GM19455 (cell line): ENCODE measurements at regions not wholly inside any gene's neighbourhood (a gene's known extent, or its start where the extent isn't known, plus 50 kb on each side); places are given as distances from the start of the nearest gene placed in this dataset.
"Not testable (repeated sequence)": the region's sequence is repeated elsewhere in the genome, so short reads cannot be mapped to it uniquely, and the experiment has no call there.

ENCODE experiments used
- ATAC-seq: cut with Tn5 transposase; IDR thresholded peaks from one replicate; pipeline ENCODE4 v1.9.1; 2021; ENCODE audit not compliant: unreplicated experiment

GRCh38 chr12:105524961-105525360 is 194.5 kb downstream of the C12orf75 start:
- ATAC-seq: no peak

- ATAC-seq: no peak
These were observed 203.6 kb downstream of the C12orf75 start for GRCh38 chr12:105534068-105534467.

DNA sequence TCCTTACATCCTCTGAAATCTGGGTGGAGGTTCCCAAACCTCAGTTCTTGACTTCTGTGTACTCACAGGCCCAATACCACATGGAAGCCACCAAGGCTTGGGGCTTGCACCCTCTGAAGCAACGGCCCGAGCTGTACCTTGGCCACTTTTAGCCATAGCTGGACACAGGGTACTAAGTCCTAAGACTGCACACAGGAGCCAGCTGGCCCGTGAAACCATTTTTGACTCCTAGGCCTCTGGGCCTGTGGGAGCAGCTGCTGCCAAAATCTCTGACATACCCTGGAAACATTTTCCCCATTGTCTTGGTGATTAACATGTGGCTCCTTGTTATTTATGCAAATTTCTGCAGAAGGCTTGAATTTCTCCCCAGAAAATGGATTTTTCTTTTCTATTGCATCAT is 204.5 kb downstream of the C12orf75 start:
- ATAC-seq: not testable (repeated sequence)

DNA sequence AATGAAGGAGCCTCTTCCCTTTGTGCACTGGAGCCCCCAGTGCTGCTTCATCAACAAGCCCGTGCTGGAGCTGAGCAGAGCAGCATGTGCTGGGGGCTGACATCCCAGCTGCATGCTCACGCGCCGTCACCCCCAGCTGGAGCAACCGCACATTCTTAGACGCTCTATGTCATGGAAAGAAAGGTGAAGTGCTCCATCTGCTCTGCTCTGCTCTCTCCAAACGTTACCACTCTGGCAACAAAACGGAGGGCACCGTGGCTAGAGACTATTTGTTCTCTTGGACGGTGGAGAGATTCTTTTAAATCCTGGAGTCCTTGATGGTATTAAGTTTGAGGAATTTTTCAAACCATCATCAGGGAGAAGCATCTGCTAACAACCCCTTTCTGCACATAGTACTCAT is 208.4 kb downstream of the C12orf75 start:
- no peak for ATAC-seq

DNA sequence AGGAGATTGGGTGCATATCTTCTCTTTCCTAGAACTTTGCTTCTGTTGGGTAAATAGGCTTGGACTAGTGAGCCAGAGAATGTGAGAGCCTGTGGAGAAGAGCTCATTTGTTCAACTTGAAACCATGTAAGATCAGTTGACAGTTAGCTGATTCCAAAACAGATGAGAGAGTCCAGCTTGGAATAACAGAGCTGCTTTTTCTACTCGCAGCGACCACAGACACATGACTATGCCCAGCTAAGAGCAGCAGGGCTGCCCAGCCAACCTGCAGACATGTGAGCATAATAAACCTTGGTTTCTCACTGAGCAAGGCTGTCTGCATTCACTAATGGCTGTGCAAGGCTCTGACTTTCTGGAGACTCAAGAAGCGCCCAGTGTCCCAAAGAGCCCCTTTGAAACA is 209.2 kb downstream of the C12orf75 start:
- ATAC-seq: no peak

DNA sequence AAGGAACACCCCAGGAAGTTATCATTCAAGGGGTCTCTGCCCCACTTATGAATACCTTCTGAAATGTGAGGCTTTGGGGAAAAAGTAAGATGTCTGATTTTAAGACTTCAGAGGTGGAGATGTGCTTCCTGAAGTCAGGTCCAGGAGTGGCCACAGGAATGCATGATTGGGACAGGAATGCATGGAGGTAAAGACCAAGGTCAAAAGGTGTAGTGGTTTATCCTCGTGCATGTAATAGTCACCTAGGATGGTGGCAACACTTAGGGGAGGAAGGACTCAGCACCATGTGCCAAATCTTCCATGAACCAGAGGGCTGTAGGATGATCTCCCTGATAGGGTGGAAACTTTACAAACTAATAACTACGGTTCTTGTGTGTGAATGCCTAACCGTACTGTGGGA is 217.3 kb downstream of the C12orf75 start:
- no peak for ATAC-seq

DNA sequence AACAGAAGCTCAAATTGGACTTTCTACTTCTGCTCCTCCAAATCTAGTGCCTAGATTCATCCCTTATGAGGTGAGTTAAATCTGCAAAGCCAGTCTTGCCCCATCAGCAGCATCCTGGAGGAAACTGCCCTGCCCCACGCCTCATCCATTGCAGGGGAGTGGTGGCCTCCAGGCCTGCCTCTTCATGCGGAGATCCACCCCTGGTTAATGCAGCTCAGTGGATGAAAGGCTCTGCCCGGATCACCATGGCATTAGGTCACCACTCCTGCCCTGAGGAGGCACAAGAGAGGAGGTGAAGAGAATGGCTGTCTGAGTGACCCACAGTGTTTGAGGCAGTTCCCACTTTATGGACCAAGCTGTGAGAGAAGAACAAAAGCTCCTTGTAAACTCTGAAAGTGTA is 218.1 kb downstream of the C12orf75 start:
- no peak for ATAC-seq

- no peak for ATAC-seq
These were observed 221.6 kb downstream of the C12orf75 start for GRCh38 chr12:105552056-105552455.

GRCh38 chr12:105554223-105554678 is 223.8 kb downstream of the C12orf75 start:
- no peak for ATAC-seq

DNA sequence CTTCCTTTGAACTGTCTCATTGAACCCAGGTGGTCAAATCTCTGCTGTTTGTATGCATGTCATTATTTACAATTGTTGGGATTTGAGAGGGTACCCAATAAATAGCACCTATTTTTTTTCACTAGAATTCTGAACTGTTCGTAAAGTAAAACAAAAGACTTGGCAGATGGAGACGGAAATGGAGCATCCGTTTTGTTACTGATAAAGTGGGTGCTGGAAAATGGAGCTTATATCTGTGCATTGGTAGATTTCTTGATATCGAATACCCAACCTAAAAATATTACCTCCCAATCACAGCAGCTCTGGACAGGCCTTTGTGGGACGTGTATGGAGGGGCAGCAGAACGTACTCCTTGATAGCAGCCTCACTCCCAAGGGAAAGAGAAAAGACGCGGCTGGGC is 224.4 kb downstream of the C12orf75 start:
- no peak for ATAC-seq

GRCh38 chr12:105555556-105556295 is 225.2 kb downstream of the C12orf75 start:
- ATAC-seq: no peak

GRCh38 chr12:105559310-105559709 is 228.8 kb downstream of the C12orf75 start:
- ATAC-seq: no peak

- no peak for ATAC-seq
These were observed 231.2 kb downstream of the C12orf75 start for GRCh38 chr12:105561546-105562198.

DNA sequence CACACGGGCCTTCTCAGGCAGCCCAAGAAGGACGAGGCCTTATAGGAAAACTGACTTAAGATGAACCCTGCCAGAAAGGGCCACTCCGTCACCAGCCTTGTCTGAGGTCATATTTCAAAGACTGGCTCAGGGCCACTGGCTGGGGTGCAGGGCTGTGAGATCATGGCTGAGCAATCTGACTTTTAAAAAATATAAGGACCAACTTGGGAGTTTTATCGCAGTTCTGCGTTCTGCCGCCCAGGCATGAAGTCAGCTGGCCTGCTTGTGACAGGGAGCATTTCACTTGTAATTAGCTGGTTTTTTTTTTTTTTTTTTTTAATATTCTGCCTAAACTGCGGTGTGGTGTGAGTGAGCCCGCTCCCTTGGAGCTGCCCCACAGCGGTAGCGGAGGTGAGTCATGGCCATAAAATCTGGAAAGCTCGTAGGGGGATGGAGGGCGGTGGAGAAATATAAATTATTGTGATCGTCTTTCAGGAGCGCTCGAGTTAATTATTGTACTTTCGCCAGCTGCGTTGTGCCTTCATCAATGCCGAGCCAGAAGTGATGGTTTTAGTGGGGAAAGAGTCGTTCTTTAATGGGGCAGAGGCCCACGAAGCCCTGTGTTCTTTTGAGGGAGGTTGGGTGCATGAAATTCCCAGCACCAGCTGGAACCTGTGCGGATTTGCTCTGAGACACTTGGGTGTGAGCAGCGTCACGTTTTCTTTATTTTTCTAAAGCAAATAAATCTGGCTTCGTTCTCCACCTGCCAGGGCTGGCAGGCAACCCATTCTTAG is 231.9 kb downstream of the C12orf75 start:
- ATAC-seq: no peak

DNA sequence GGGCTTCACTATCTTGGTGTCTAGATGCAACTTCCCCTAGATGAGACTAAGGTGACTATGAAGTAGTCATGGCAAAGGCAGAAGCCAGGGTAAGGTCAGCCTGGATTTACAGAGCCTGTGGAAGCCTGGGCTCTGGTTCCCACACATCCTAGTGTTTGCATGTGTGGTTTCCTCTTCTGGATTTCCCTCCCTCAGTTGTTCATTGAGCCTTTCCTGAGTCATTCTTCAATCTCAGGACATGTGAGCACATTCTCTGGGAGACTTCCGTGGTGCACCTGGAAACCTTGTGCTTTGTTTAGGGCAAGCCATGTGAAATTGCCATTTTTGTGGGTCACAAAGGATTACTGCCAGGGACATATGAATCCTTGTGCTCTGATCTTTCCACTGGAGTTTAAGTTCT is 236.6 kb downstream of the C12orf75 start:
- ATAC-seq: no peak

- no peak for ATAC-seq
These were observed 239.4 kb downstream of the C12orf75 start for GRCh38 chr12:105569886-105570285.

DNA sequence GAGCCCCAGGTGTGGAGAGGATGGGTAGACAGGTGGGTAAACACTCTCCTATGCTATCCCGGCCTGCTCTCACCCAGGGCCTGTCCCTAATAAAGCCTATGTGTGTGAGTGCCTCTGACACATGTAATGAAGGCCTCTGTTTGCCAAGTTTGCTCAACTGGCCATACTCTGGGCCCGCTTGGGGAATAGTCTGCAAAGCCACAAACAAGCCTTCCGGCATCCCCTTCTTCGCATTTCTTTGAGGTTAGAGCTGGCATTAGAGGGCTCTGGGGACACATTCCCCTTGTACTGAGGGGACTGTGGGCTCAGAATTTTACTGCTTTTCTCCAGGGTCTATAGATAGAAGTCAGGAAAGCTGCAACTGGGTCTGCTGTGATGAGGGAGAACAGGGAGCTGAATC is 240.5 kb downstream of the C12orf75 start:
- no peak for ATAC-seq

GRCh38 chr12:105573574-105573973 is 243.1 kb downstream of the C12orf75 start:
- no peak for ATAC-seq

GRCh38 chr12:105574056-105574715 is 243.7 kb downstream of the C12orf75 start:
- ATAC-seq: no peak

DNA sequence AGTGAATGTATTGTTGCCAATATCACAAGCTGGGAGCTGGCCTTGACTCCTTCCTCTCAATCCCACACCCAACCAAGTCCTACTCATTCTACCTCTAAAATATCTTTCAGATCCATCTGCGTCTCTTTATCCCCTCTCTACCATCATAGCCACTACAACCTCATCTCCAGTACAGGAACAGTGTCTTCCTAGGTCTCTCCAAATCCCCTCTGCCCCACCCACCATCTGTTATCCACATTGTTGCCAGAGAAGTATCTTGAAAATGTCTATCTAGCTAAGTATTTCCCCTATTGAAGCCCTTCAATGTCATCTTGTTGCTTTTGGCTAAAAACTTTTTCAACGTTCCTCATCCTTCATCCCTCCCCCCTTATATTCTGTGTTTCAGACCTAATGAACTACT is 244.7 kb downstream of the C12orf75 start:
- ATAC-seq: no peak

DNA sequence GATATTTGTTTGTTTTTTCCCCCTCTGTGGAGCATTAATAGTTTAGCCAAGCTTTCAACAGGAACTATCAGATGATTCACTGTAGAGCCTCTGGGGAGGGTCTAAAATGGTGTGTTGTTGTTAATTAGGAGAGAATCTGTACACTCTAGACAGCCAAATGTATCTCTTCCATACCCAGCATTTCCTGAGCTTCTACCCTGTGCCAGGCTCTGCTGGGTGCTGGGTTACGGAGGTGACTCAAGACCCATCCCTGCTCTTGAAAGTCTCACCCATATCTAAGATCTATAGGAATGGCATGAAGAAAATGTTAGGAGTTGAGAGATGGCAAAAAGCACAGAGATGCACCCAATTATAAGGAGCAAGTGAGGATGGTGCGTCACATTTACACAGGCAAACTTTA is 245.8 kb downstream of the C12orf75 start:
- ATAC-seq: no peak
